ENCODE measurements at regions not wholly inside any gene's neighbourhood (a gene's known extent, or its start where the extent isn't known, plus 50 kb on each side); places are given as distances from the start of the nearest gene placed in this dataset.

DNA sequence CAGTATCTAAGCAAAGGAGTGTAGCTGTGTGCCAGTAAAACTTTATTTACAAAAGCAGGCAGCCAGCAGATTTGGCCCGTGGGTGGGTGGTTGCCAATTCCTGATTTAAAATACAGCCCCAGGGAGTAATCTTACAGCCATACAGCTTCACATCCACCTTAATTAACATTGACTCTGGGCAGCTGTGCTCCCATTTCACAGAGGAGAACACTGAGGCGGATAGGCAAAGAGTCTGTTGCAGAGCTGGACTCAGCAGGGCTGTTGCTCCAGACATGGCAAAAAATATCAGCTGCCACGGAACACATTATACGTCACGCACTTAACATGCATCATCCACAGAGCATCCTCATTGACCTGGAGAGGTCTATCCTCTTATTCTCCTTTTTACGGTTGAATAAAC lies 289.9 kb downstream of the DHX35 start:
- POLR2A ChIA-PET, result no interaction called here
- Histone ChIP-seq H3K36me3 (ENCODE audit: control insufficient read depth in 2 of 2, insufficient read depth in 1 of 2, low read length in 2 of 2) (no peaks in the 10 kb centered on the region), H3K4me3 (ENCODE audit: low read depth, low read length) (no peak overlapping the region), H3K9me3 (ENCODE audit: control insufficient read depth, insufficient read depth, low read depth, low read length) (no peaks in the 10 kb centered on the region), H3K27ac (ENCODE audit: extremely low read depth, low read depth, low read length) (no peak overlapping the region), H3K4me1 (ENCODE audit: control insufficient read depth, insufficient read depth, low read length) (no peaks in the 10 kb centered on the region)
- CTCF ChIA-PET, result interaction anchor here (0.6 to 1.0 kb wide), 2 partner anchors 10 to 12 kb away, joined by 3 to 4 read pairs; no protein-coding TSS in a partner anchor
- TF ChIP-seq ZNF777 (tag by site-specific recombination; IDR thresholded peaks at IDR 0.05; ENCODE audit: borderline replicate concordance) (no peak), ZNF274 (IDR thresholded peaks at IDR 0.05; ENCODE audit: low read length) (no peak), ZNF274 (tag by site-specific recombination; IDR thresholded peaks at IDR 0.05; ENCODE audit: borderline replicate concordance) (no peak), ZNF24 (tag by site-specific recombination; IDR thresholded peaks at IDR 0.05) (no peak), YY2 (tag by site-specific recombination; IDR thresholded peaks at IDR 0.05) (no peak), ZNF341 (tag by site-specific recombination; IDR thresholded peaks at IDR 0.05; ENCODE audit: low read depth) (no peak), RBAK (tag by site-specific recombination; IDR thresholded peaks at IDR 0.05) (no peak), ZNF302 (tag by site-specific recombination; IDR thresholded peaks at IDR 0.05; ENCODE audit: low read depth) (no peak), KLF9 (tag by site-specific recombination; IDR thresholded peaks at IDR 0.05; ENCODE audit: low read depth) (no peak), OSR2 (tag by site-specific recombination; IDR thresholded peaks at IDR 0.05) (no peak), REPIN1 (tag by site-specific recombination; IDR thresholded peaks at IDR 0.05; ENCODE audit: low read depth) (no peak), ZNF843 (tag by site-specific recombination; IDR thresholded peaks at IDR 0.05) (no peak)

GRCh38 chr20:39249798-39250197 lies 287.7 kb downstream of the DHX35 start:
- CTCF ChIA-PET, result no interaction called here
- H3K4me1 ChIP-seq (ENCODE audit: control insufficient read depth, insufficient read depth, low read length), result no peaks in the 10 kb centered on the region
- no peak overlapping the region for H3K27ac ChIP-seq (ENCODE audit: extremely low read depth, low read depth, low read length)
- H3K36me3 ChIP-seq (ENCODE audit: control insufficient read depth in 2 of 2, insufficient read depth in 1 of 2, low read length in 2 of 2), result no peaks in the 10 kb centered on the region
- no peak overlapping the region for H3K4me3 ChIP-seq (ENCODE audit: low read depth, low read length)
- POLR2A ChIA-PET, result no interaction called here
- no peaks in the 10 kb centered on the region for H3K9me3 ChIP-seq (ENCODE audit: control insufficient read depth, insufficient read depth, low read depth, low read length)
- TF ChIP-seq, protein P1, sequence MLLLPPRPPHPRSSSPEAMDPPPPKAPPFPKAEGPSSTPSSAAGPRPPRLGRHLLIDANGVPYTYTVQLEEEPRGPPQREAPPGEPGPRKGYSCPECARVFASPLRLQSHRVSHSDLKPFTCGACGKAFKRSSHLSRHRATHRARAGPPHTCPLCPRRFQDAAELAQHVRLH (tag by site-specific recombination; IDR thresholded peaks at IDR 0.05), result no peak
- no peak for TF ChIP-seq ZNF670 (tag by site-specific recombination; IDR thresholded peaks at IDR 0.05; ENCODE audit: low read depth)
- TF ChIP-seq ZNF621 (tag by site-specific recombination; IDR thresholded peaks at IDR 0.05), result no peak
- no peak for TF ChIP-seq ZNF157 (tag by site-specific recombination; IDR thresholded peaks at IDR 0.05)
- no peak for TF ChIP-seq ZNF645 (tag by site-specific recombination; IDR thresholded peaks at IDR 0.05)
- no peak for TF ChIP-seq ZBTB17 (tag by site-specific recombination; IDR thresholded peaks at IDR 0.05)
- TF ChIP-seq INSM2 (tag by site-specific recombination; IDR thresholded peaks at IDR 0.05), result no peak
- TF ChIP-seq ZNF623 (tag by site-specific recombination; IDR thresholded peaks at IDR 0.05), result no peak
- TF ChIP-seq, protein P2, sequence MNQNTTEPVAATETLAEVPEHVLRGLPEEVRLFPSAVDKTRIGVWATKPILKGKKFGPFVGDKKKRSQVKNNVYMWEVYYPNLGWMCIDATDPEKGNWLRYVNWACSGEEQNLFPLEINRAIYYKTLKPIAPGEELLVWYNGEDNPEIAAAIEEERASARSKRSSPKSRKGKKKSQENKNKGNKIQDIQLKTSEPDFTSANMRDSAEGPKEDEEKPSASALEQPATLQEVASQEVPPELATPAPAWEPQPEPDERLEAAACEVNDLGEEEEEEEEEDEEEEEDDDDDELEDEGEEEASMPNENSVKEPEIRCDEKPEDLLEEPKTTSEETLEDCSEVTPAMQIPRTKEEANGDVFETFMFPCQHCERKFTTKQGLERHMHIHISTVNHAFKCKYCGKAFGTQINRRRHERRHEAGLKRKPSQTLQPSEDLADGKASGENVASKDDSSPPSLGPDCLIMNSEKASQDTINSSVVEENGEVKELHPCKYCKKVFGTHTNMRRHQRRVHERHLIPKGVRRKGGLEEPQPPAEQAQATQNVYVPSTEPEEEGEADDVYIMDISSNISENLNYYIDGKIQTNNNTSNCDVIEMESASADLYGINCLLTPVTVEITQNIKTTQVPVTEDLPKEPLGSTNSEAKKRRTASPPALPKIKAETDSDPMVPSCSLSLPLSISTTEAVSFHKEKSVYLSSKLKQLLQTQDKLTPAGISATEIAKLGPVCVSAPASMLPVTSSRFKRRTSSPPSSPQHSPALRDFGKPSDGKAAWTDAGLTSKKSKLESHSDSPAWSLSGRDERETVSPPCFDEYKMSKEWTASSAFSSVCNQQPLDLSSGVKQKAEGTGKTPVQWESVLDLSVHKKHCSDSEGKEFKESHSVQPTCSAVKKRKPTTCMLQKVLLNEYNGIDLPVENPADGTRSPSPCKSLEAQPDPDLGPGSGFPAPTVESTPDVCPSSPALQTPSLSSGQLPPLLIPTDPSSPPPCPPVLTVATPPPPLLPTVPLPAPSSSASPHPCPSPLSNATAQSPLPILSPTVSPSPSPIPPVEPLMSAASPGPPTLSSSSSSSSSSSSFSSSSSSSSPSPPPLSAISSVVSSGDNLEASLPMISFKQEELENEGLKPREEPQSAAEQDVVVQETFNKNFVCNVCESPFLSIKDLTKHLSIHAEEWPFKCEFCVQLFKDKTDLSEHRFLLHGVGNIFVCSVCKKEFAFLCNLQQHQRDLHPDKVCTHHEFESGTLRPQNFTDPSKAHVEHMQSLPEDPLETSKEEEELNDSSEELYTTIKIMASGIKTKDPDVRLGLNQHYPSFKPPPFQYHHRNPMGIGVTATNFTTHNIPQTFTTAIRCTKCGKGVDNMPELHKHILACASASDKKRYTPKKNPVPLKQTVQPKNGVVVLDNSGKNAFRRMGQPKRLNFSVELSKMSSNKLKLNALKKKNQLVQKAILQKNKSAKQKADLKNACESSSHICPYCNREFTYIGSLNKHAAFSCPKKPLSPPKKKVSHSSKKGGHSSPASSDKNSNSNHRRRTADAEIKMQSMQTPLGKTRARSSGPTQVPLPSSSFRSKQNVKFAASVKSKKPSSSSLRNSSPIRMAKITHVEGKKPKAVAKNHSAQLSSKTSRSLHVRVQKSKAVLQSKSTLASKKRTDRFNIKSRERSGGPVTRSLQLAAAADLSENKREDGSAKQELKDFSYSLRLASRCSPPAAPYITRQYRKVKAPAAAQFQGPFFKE (tag by site-specific recombination; IDR thresholded peaks at IDR 0.05; ENCODE audit: borderline replicate concordance), result no peak
- TF ChIP-seq WT1 (tag by site-specific recombination; IDR thresholded peaks at IDR 0.05), result no peak
- TF ChIP-seq ZBTB7A (tag by site-specific recombination; IDR thresholded peaks at IDR 0.05; ENCODE audit: low read depth), result no peak
- no peak for TF ChIP-seq ZNF350 (tag by site-specific recombination; IDR thresholded peaks at IDR 0.05)
- TF ChIP-seq ZNF248 (tag by site-specific recombination; IDR thresholded peaks at IDR 0.05), result no peak
- TF ChIP-seq, protein P3, sequence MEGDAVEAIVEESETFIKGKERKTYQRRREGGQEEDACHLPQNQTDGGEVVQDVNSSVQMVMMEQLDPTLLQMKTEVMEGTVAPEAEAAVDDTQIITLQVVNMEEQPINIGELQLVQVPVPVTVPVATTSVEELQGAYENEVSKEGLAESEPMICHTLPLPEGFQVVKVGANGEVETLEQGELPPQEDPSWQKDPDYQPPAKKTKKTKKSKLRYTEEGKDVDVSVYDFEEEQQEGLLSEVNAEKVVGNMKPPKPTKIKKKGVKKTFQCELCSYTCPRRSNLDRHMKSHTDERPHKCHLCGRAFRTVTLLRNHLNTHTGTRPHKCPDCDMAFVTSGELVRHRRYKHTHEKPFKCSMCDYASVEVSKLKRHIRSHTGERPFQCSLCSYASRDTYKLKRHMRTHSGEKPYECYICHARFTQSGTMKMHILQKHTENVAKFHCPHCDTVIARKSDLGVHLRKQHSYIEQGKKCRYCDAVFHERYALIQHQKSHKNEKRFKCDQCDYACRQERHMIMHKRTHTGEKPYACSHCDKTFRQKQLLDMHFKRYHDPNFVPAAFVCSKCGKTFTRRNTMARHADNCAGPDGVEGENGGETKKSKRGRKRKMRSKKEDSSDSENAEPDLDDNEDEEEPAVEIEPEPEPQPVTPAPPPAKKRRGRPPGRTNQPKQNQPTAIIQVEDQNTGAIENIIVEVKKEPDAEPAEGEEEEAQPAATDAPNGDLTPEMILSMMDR (tag by site-specific recombination; IDR thresholded peaks at IDR 0.05), result no peak
- TF ChIP-seq ZNF184 (tag by site-specific recombination; IDR thresholded peaks at IDR 0.05), result no peak

Data from HEK293 (cell line).